PC-9 (cell line): ENCODE measurements at regions not wholly inside any gene's neighbourhood (a gene's known extent, or its start where the extent isn't known, plus 50 kb on each side); places are given as distances from the start of the nearest gene placed in this dataset.

Source experiments
- BruUV-seq: library from RNA; stranded (reverse); fragments of 400-500 nt; replicated peaks from 2 replicates; lab custom pipeline; 2021; lab: Mats Ljungman, UMichigan
- CTCF ChIA-PET: fragments of 300-600 bp; sonication (Branson Sonifier 250); formaldehyde crosslinking; loops from one replicate; lab custom pipeline; 2022; ENCODE audit warnings: antibody characterized with exemption; lab: Charles Lee
- POLR2A ChIA-PET: fragments of 300-600 bp; sonication (Branson Sonifier 250); formaldehyde crosslinking; loops from one replicate; lab custom pipeline; 2022; ENCODE audit warnings: antibody characterized with exemption; ENCODE audit not compliant: unreplicated experiment; lab: Charles Lee
- DNase-seq, 2 experiments: peaks; one replicate each; pipeline versions ENCODE4 v3.0.0 to v3.0.0-alpha.2; 2015 to 2022; ENCODE audit warnings: mixed read lengths in 1 of 2
- H2AFZ ChIP-seq: fragments of 200-600 bp; sonication (generic); 2 replicates; pipeline ENCODE4 v1.8.1; 2017; ENCODE audit warnings: antibody characterized with exemption
- H3F3A ChIP-seq: fragments of 200-600 bp; sonication (generic); 2 replicates; pipeline ENCODE4 v1.8.1; 2017; ENCODE audit warnings: antibody characterized with exemption, mild to moderate bottlenecking, low read depth; ENCODE audit not compliant: insufficient read depth
- H3K27ac ChIP-seq: fragments of 200-600 bp; sonication (generic); 2 replicates; pipeline ENCODE4 v1.6.1; 2016; ENCODE audit warnings: mixed run types
- H3K27me3 ChIP-seq: fragments of 200-600 bp; sonication (generic); 2 replicates; pipeline ENCODE4 v1.6.1; 2016; ENCODE audit warnings: low read depth, mixed run types; ENCODE audit not compliant: insufficient read depth
- H3K36me3 ChIP-seq: fragments of 200-600 bp; sonication (generic); 2 replicates; pipeline ENCODE4 v1.6.1; 2016; ENCODE audit warnings: low read depth, mixed run types
- H3K4me1 ChIP-seq: fragments of 200-600 bp; sonication (generic); replicated peaks from 2 replicates; pipeline ENCODE4 v1.6.1; 2016; ENCODE audit warnings: mixed run types; ENCODE audit not compliant: insufficient read depth
- H3K4me2 ChIP-seq: fragments of 200-600 bp; sonication (generic); 2 replicates; pipeline ENCODE4 v1.6.1; 2017; ENCODE audit warnings: mixed run types
- H3K4me3 ChIP-seq: fragments of 200-600 bp; sonication (generic); 2 replicates; pipeline ENCODE4 v1.6.1; 2016; ENCODE audit warnings: mixed run types
- H3K79me2 ChIP-seq: fragments of 200-600 bp; sonication (generic); 2 replicates; pipeline ENCODE4 v1.6.1; 2017; ENCODE audit warnings: low read depth, mixed run types
- H3K9me2 ChIP-seq: fragments of 200-600 bp; sonication (generic); 2 replicates; pipeline ENCODE4 v1.8.1; 2017; ENCODE audit warnings: mild to moderate bottlenecking; ENCODE audit not compliant: insufficient read depth
- H3K9me3 ChIP-seq: fragments of 200-600 bp; sonication (generic); 2 replicates; pipeline ENCODE4 v1.8.1; 2016; ENCODE audit warnings: low read depth; ENCODE audit not compliant: insufficient read depth
- H4K20me1 ChIP-seq: fragments of 200-600 bp; sonication (generic); 2 replicates; pipeline ENCODE4 v1.8.1; 2017; ENCODE audit not compliant: insufficient read depth
- CTCF ChIP-seq: fragments of 200-600 bp; sonication (generic); conservative IDR thresholded peaks from 2 replicates; pipeline ENCODE4 v1.6.1; 2017; ENCODE audit warnings: mixed run types, antibody characterized with exemption, mild to moderate bottlenecking, moderate library complexity
- EZH2 ChIP-seq: fragments of 200-600 bp; sonication (generic); IDR thresholded peaks from 2 replicates; pipeline ENCODE4 v1.8.0; 2017; ENCODE audit warnings: antibody characterized with exemption, low read depth
- intact Hi-C: fragments of 100-400 bp; cut with micrococcal nuclease; formaldehyde crosslinking; loops from one replicate; pipeline ENCODE4 v1.10.0; 2022; ENCODE audit not compliant: unreplicated experiment

- ChIA-PET POLR2A (interaction anchor here (0.7 kb wide), 1 partner anchor 65 kb away, joined by 5 read pairs; no protein-coding TSS in a partner anchor), CTCF (no interaction called here)
- DNase-seq, result no peak
- Histone ChIP-seq H3K4me1 (no peaks in the 10 kb centered on the region), H3K9me2 (no peaks in the 10 kb centered on the region), H2AFZ (no peak overlapping the region), H3K4me2 (no peak overlapping the region), H3K36me3 (no peaks in the 10 kb centered on the region), H4K20me1 (no peaks in the 10 kb centered on the region; the same call in 1 of the 2 replicates), H3F3A (no peaks in the 10 kb centered on the region; the same call in 1 of the 2 replicates), H3K27ac (no peak overlapping the region), H3K9me3 (no peaks in the 10 kb centered on the region), H3K79me2 (no peaks in the 10 kb centered on the region), H3K27me3 (0 out of 2 replicates have a peak, but pooled peaks cover 2% of the 10 kb centered on the region), H3K4me3 (no peak overlapping the region)
- intact Hi-C loops, result no loop called here
- TF ChIP-seq CTCF (no peak), EZH2 (no peak)
- no TSS peak for BruUV-seq
Measured at GRCh38 chr5:4044881-4045280, 449.2 kb downstream of the IRX1 start.

- POLR2A ChIA-PET, result no interaction called here
- no peak overlapping the region for H3K4me2 ChIP-seq
- TF ChIP-seq CTCF (no peak), EZH2 (no peak)
- H3K27ac ChIP-seq, result no peak overlapping the region
- intact Hi-C loops, result no loop called here
- no peak overlapping the region for H3K4me3 ChIP-seq
- H3K79me2 ChIP-seq, result no peaks in the 10 kb centered on the region
- no TSS peak for BruUV-seq
- no peaks in the 10 kb centered on the region for H3K4me1 ChIP-seq
- no peaks in the 10 kb centered on the region for H4K20me1 ChIP-seq
- peaks cover 5% of the 10 kb centered on the region; the same call in 1 of the 2 replicates for H3K27me3 ChIP-seq
- no peaks in the 10 kb centered on the region; the same call in 1 of the 2 replicates for H3F3A ChIP-seq
- H3K36me3 ChIP-seq, result no peaks in the 10 kb centered on the region
- DNase-seq, result no peak
- CTCF ChIA-PET, result no interaction called here
- H3K9me3 ChIP-seq, result no peaks in the 10 kb centered on the region
- no peak overlapping the region for H2AFZ ChIP-seq
- no peaks in the 10 kb centered on the region for H3K9me2 ChIP-seq
Measured at GRCh38 chr5:4048398-4048797, 452.8 kb downstream of the IRX1 start.

GRCh38 chr5:4050203-4050602, 454.6 kb downstream of the IRX1 start:
- BruUV-seq, result no TSS peak
- H3K4me1 ChIP-seq, result no peaks in the 10 kb centered on the region
- no peak overlapping the region for H3K4me2 ChIP-seq
- TF ChIP-seq EZH2 (no peak), CTCF (no peak)
- no peak for DNase-seq
- intact Hi-C loops, result no loop called here
- H3K79me2 ChIP-seq, result no peaks in the 10 kb centered on the region
- H3K27ac ChIP-seq, result no peak overlapping the region
- no peaks in the 10 kb centered on the region for H3K36me3 ChIP-seq
- H3K9me3 ChIP-seq, result no peaks in the 10 kb centered on the region
- H2AFZ ChIP-seq, result no peak overlapping the region
- H3K9me2 ChIP-seq, result no peaks in the 10 kb centered on the region
- H3K27me3 ChIP-seq, result peaks cover 5% of the 10 kb centered on the region; the same call in 1 of the 2 replicates
- ChIA-PET POLR2A (no interaction called here), CTCF (no interaction called here)
- no peaks in the 10 kb centered on the region for H4K20me1 ChIP-seq
- no peak overlapping the region for H3K4me3 ChIP-seq
- no peaks in the 10 kb centered on the region; the same call in 1 of the 2 replicates for H3F3A ChIP-seq
